Lower leg skin (tissue), 4 donors: ENCODE measurements at regions not wholly inside any gene's neighbourhood (a gene's known extent, or its start where the extent isn't known, plus 50 kb on each side); places are given as distances from the start of the nearest gene placed in this dataset.

ENCODE experiments used
- DNase-seq, 2 donors: peaks; one replicate each; pipeline ENCODE4 v3.0.0-alpha.2; 2019; ENCODE audit warnings: low spot score in 2 of 2
- H3K4me3 ChIP-seq: fragments of 200-600 bp; sonication (generic); 2 replicates; pipeline ENCODE4 v1.5.1; 2017; ENCODE audit warnings: mild to moderate bottlenecking, low read depth; ENCODE audit not compliant: poor library complexity, severe bottlenecking
- POLR2A ChIP-seq, 2 donors: fragments of 450-650 bp; IDR thresholded peaks; one replicate each; pipeline ENCODE4 v1.6.1; 2016 to 2017; ENCODE audit warnings: antibody characterized with exemption in 2 of 2, mild to moderate bottlenecking in 1 of 2, moderate library complexity in 1 of 2
- WGBS, 2 donors: methylation state at CpG; one replicate each; pipeline ENCODE4 v1.1.5; 2018; 5-methylcytosine and 5-hydroxymethylcytosine counted together
- intact Hi-C: fragments of 100-400 bp; cut with DNase I; formaldehyde crosslinking; loops from one replicate; pipeline ENCODE4 v1.15.0; 2023; ENCODE audit warnings: low total_unique reads
- TF ChIP-seq, protein P1 (sequence below), 3 donors: fragments of 450-650 bp; IDR thresholded peaks; one replicate each; pipeline ENCODE4 v1.5.1; 2016; ENCODE audit warnings: antibody characterized with exemption in 3 of 3, mild to moderate bottlenecking in 3 of 3, moderate library complexity in 2 of 3

DNA sequence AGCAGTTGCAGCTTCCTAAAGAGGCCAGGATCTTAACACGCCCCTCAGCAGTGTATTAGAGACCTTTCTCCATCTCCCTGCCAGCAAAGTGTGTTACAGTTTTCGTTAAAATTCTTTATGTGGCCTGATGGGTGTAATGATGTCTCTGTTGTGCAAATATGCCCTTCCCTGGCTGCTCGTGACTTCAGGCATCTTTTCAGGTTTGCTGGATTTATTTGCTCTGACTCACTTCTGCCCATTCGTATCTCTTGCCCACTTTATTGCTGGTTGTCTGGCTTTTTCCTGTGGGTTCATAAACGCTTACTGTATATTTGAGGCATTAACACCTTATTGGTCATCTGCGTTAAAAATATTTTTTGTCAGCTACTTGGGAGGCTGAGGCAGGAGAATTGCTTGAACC, 134.5 kb downstream of the ASB1 start:
- 75 to 80% methylated on average over 6 of the region's 6 CpGs for WGBS, 2 donors

DNA sequence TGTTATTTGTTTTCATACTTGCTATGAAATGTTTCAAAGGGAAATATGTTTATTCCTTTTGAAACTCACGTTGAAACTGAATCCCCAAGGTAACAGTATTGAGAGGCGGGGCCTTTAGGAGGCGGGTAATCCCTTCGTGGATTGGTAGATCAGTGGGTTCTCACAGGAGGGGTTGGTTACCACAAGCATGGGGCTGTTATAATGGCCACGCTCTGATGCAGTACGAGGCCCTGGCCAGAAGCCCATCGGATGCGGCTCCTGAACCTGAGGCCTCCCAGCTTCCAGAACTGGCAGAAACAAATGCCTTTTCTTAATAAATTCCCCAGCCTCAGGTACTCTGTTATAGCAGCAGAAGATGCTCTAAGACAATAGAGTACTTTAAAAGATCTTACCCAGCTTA, 135.7 kb downstream of the ASB1 start:
- TF ChIP-seq POLR2A (IDR thresholded peaks at IDR 0.05): no peak
- TF ChIP-seq, protein P1, sequence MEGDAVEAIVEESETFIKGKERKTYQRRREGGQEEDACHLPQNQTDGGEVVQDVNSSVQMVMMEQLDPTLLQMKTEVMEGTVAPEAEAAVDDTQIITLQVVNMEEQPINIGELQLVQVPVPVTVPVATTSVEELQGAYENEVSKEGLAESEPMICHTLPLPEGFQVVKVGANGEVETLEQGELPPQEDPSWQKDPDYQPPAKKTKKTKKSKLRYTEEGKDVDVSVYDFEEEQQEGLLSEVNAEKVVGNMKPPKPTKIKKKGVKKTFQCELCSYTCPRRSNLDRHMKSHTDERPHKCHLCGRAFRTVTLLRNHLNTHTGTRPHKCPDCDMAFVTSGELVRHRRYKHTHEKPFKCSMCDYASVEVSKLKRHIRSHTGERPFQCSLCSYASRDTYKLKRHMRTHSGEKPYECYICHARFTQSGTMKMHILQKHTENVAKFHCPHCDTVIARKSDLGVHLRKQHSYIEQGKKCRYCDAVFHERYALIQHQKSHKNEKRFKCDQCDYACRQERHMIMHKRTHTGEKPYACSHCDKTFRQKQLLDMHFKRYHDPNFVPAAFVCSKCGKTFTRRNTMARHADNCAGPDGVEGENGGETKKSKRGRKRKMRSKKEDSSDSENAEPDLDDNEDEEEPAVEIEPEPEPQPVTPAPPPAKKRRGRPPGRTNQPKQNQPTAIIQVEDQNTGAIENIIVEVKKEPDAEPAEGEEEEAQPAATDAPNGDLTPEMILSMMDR (IDR thresholded peaks at IDR 0.05): no peak
- intact Hi-C loops: no loop called here

More for the DNA sequence above, 134.5 kb downstream of the ASB1 start:
- DNase-seq: no peak
- TF ChIP-seq, protein P1 (IDR thresholded peaks at IDR 0.05): no peak
- TF ChIP-seq POLR2A (IDR thresholded peaks at IDR 0.05): no peak
- intact Hi-C loops: no loop called here
- no peak overlapping the region for H3K4me3 ChIP-seq

DNA sequence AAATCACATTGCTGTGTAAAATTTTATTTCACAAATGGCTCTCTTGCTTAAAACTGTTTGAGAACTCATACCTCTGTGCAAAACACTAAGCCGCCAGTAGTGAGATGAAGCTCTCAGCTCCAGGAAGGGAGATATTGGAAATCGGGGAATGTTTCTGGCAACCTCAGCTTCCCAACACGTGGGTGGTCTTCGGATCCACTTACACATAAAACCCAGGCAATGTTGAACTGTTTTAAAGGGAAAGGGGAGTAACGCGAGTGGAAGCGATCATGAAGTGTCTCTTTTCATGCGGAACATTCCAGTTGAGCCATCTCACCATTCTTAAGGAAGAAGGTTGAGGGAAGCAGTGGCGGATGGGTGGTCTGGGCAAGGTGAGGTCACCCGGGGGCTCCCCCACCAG, 136.8 kb downstream of the ASB1 start:
- intact Hi-C loops: no loop called here
- TF ChIP-seq, protein P1 (IDR thresholded peaks at IDR 0.05): no peak
- TF ChIP-seq POLR2A (IDR thresholded peaks at IDR 0.05): no peak
- no peak for DNase-seq
- no peak overlapping the region for H3K4me3 ChIP-seq
- WGBS, 2 donors: 80 to 82% methylated on average over 10 of the region's 10 CpGs

More for the DNA sequence above, 135.7 kb downstream of the ASB1 start:
- WGBS, 2 donors: 74 to 78% methylated on average over 8 of the region's 8 CpGs
- H3K4me3 ChIP-seq: no peak overlapping the region
- DNase-seq: no peak

- no peak for DNase-seq
- 85 to 89% methylated on average over 16 of the region's 16 CpGs for WGBS, 2 donors
- intact Hi-C loops: no loop called here
- TF ChIP-seq, protein P1 (IDR thresholded peaks at IDR 0.05): no peak
- H3K4me3 ChIP-seq: no peak overlapping the region
Observed at GRCh38 chr2:238564286-238564920, 137.7 kb downstream of the ASB1 start.

DNA sequence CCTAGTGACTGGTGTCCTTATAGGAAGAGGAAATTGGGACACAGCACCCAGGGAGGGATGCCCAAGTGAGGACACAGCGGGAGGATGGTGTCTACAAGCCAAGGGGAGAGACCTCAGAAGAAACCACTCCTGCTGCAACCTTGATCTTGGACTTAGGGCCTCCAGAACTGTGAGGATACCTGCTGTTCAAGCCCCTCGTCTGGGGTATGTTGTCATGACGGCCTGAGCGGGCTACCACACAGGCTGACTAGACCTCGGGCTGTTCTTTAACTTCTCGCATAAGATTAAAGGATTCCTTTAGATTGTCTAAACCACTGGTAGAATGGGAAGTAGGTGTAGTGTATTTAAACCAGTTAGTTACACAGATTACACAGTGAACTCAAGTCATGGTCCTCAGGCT, 138.3 kb downstream of the ASB1 start:
- DNase-seq: no peak
- intact Hi-C loops: no loop called here
- no peak for TF ChIP-seq POLR2A (IDR thresholded peaks at IDR 0.05)
- TF ChIP-seq, protein P1 (IDR thresholded peaks at IDR 0.05): no peak
- H3K4me3 ChIP-seq: no peak overlapping the region
- WGBS, 2 donors: 89 to 96% methylated on average over 6 of the region's 6 CpGs
